Karpas-422 (cell line): ENCODE measurements at regions not wholly inside any gene's neighbourhood (a gene's known extent, or its start where the extent isn't known, plus 50 kb on each side); places are given as distances from the start of the nearest gene placed in this dataset.

Experiments used
- DNase-seq: peaks from one replicate; pipeline ENCODE4 v3.0.0-alpha.2; 2015
- H2AFZ ChIP-seq: fragments of 200-600 bp; sonication (generic); 2 replicates; pipeline ENCODE4 v1.6.1; 2014; ENCODE audit warnings: antibody characterized with exemption, low read length, mixed read lengths
- H3K27ac ChIP-seq: fragments of 200-600 bp; sonication (generic); 2 replicates; pipeline ENCODE4 v1.5.1; 2014; ENCODE audit warnings: mild to moderate bottlenecking, low read length, moderate library complexity
- H3K27me3 ChIP-seq: fragments of 200-600 bp; sonication (generic); 2 replicates; pipeline ENCODE4 v1.6.1; 2014; ENCODE audit warnings: low read length, mixed read lengths
- H3K36me3 ChIP-seq: fragments of 200-600 bp; sonication (generic); 2 replicates; pipeline ENCODE4 v1.6.1; 2014; ENCODE audit warnings: low read length, mixed read lengths; ENCODE audit not compliant: insufficient read depth
- H3K4me1 ChIP-seq: fragments of 200-600 bp; sonication (generic); 2 replicates; pipeline ENCODE4 v1.6.1; 2014; ENCODE audit warnings: mild to moderate bottlenecking, low read length, mixed read lengths
- H3K4me2 ChIP-seq: fragments of 200-600 bp; sonication (generic); 2 replicates; pipeline ENCODE4 v1.6.1; 2014; ENCODE audit warnings: low read length, low read depth, mild to moderate bottlenecking; ENCODE audit not compliant: poor library complexity, severe bottlenecking
- H3K4me3 ChIP-seq: fragments of 200-600 bp; sonication (generic); 2 replicates; pipeline ENCODE4 v1.5.1; 2014; ENCODE audit warnings: mild to moderate bottlenecking, antibody characterized with exemption, low read length, mixed read lengths
- H3K79me2 ChIP-seq: fragments of 200-600 bp; sonication (generic); 2 replicates; pipeline ENCODE4 v1.6.1; 2014; ENCODE audit warnings: mild to moderate bottlenecking, low read length, mixed read lengths
- H3K9ac ChIP-seq: fragments of 200-600 bp; sonication (generic); 2 replicates; pipeline ENCODE4 v1.6.0; 2014; ENCODE audit warnings: low read length
- H3K9me2 ChIP-seq: fragments of 200-600 bp; sonication (generic), shearing (Covaris generic); replicated peaks from 2 replicates; pipeline ENCODE4 v1.6.0; 2014; ENCODE audit warnings: mild to moderate bottlenecking, low read length, moderate library complexity; ENCODE audit not compliant: insufficient read depth
- H3K9me3 ChIP-seq: fragments of 300-700, 200-600 bp; sonication (generic); 2 replicates; pipeline ENCODE4 v1.6.1; 2014; ENCODE audit warnings: low read length, mixed read lengths
- H4K20me1 ChIP-seq: fragments of 200-600 bp; sonication (generic); 2 replicates; pipeline ENCODE4 v1.6.1; 2014; ENCODE audit warnings: mild to moderate bottlenecking, antibody characterized with exemption, low read length, low read depth; ENCODE audit not compliant: insufficient read depth

GRCh38 chr16:55925242-55925641 lies 50.1 kb upstream of the CES5A start:
- Histone ChIP-seq H3K4me3 (no peak overlapping the region), H3K4me2 (no peak overlapping the region), H4K20me1 (no peaks in the 10 kb centered on the region), H3K9me3 (no peaks in the 10 kb centered on the region), H3K79me2 (no peaks in the 10 kb centered on the region), H3K9me2 (no peaks in the 10 kb centered on the region), H2AFZ (no peak overlapping the region), H3K4me1 (no peaks in the 10 kb centered on the region), H3K27ac (no peak overlapping the region), H3K9ac (no peak overlapping the region), H3K27me3 (no peaks in the 10 kb centered on the region; the same call in 1 of the 2 replicates), H3K36me3 (no peaks in the 10 kb centered on the region)
- DNase-seq = no peak
